A549 (cell line): ENCODE measurements at regions not wholly inside any gene's neighbourhood (a gene's known extent, or its start where the extent isn't known, plus 50 kb on each side); places are given as distances from the start of the nearest gene placed in this dataset.

Experiments used
- ATAC-seq, 2 experiments: fragments of 200-7000 bp in 1 of 2; fragments of >200 bp in 1 of 2; cut with Nextera tagmentation in 1 of 2; cut with Tn5 transposase in 1 of 2; 3 replicates each; pipeline versions ENCODE4 v1.8.0 to v1.9.1; 2018 to 2020; ENCODE audit warnings: mild to moderate bottlenecking in 1 of 2, moderate library complexity in 1 of 2
- CTCF ChIA-PET: fragments of 300-600 bp; sonication (Branson Sonifier 250); formaldehyde crosslinking; extraction: SDS; loops from one replicate; lab custom pipeline; 2021; ENCODE audit warnings: antibody characterized with exemption, inconsistent platforms; lab: Yijun Ruan, JAX
- POLR2A ChIA-PET: fragments of 350-600 bp; formaldehyde crosslinking; extraction: SDS; loops from one replicate; lab custom pipeline; 2021; ENCODE audit warnings: antibody characterized with exemption, inconsistent platforms; lab: Yijun Ruan, JAX
- DNase-seq, 2 experiments: peaks; one replicate each; pipeline versions ENCODE4 v3.0.0 to v3.0.0-alpha.2; 2011 to 2016; ENCODE audit warnings: low read depth in 1 of 2, low spot score in 1 of 2
- FAIRE-seq: peaks from 2 replicates; lab custom pipeline; 2011; peaks lifted over from hg19 to GRCh38; lab: Jason Lieb, UNC
- H3K27ac ChIP-seq, 2 experiments: fragments of >200 bp; sonication (Bioruptor Twin); formaldehyde crosslinking; 3 replicates each; pipeline ENCODE4 v1.5.1; 2016 to 2017
- H3K4me1 ChIP-seq: fragments of >200 bp; sonication (Bioruptor Twin); formaldehyde crosslinking; 3 replicates; pipeline ENCODE4 v1.6.1; 2016
- H3K4me2 ChIP-seq: fragments of >200 bp; sonication (Bioruptor Twin); formaldehyde crosslinking; 3 replicates; pipeline ENCODE4 v1.6.1; 2016
- H3K4me3 ChIP-seq: fragments of >200 bp; sonication (Bioruptor Twin); formaldehyde crosslinking; 3 replicates; pipeline ENCODE4 v1.5.1; 2016
- H3K9me3 ChIP-seq: fragments of >200 bp; sonication (Bioruptor Twin); formaldehyde crosslinking; 3 replicates; pipeline ENCODE4 v1.6.1; 2016
- BHLHE40 ChIP-seq: IDR thresholded peaks from 2 replicates; pipeline ENCODE4 v1.6.1; 2012; ENCODE audit warnings: low read depth, low read length, inconsistent platforms
- CBX2 ChIP-seq: fragments of 200-600 bp; sonication (generic); IDR thresholded peaks from 2 replicates; pipeline ENCODE4 v1.6.1; 2016; ENCODE audit warnings: low read depth, mild to moderate bottlenecking, borderline replicate concordance
- CEBPB ChIP-seq, 2 experiments: fragments of >200 bp in 1 of 2; sonication (Bioruptor Twin) in 1 of 2; formaldehyde crosslinking in 1 of 2; IDR thresholded peaks; 2 replicates each; pipeline ENCODE4 v1.6.1; 2012 to 2016
- CHD4 ChIP-seq: fragments of 200-600 bp; sonication (generic); IDR thresholded peaks from 2 replicates; pipeline ENCODE4 v1.6.1; 2016; ENCODE audit warnings: antibody characterized with exemption, mild to moderate bottlenecking, borderline replicate concordance
- ELK1 ChIP-seq: fragments of 150-350 bp; IDR thresholded peaks from 2 replicates; pipeline ENCODE4 v1.6.1; 2014; ENCODE audit warnings: low read depth, mild to moderate bottlenecking, low read length
- FOSB ChIP-seq: fragments of 250-450 bp; sonication (Bioruptor Pico); IDR thresholded peaks from 2 replicates; pipeline ENCODE4 v1.5.0; 2020; ENCODE audit warnings: mild to moderate bottlenecking, moderate library complexity
- HEYL ChIP-seq: fragments of 250-450 bp; sonication (Bioruptor Pico); IDR thresholded peaks from 2 replicates; pipeline ENCODE4 v1.8.0; 2021; ENCODE audit warnings: mild to moderate bottlenecking, moderate library complexity
- JUNB ChIP-seq: fragments of >200 bp; sonication (Bioruptor Twin); formaldehyde crosslinking; IDR thresholded peaks from 2 replicates; pipeline ENCODE4 v1.6.1; 2016
- KDM1A ChIP-seq: fragments of 200-600 bp; sonication (generic); IDR thresholded peaks from 2 replicates; pipeline ENCODE4 v1.6.1; 2016; ENCODE audit warnings: low read depth, mild to moderate bottlenecking
- NFE2L2 ChIP-seq: fragments of 150-350 bp; conservative IDR thresholded peaks from 2 replicates; pipeline ENCODE4 v1.6.1; 2014; ENCODE audit warnings: low read length
- NR3C1 ChIP-seq: fragments of >200 bp; sonication (Bioruptor Twin); formaldehyde crosslinking; IDR thresholded peaks from 3 replicates; pipeline ENCODE4 v1.6.1; 2017
- PBX3 ChIP-seq: IDR thresholded peaks from 2 replicates; pipeline ENCODE4 v1.6.1; 2012
- PHF8 ChIP-seq: fragments of 200-600 bp; sonication (generic); IDR thresholded peaks from 2 replicates; pipeline ENCODE4 v1.6.1; 2016; ENCODE audit warnings: low read depth, mild to moderate bottlenecking, antibody characterized with exemption, moderate library complexity, borderline replicate concordance
- POLR2A ChIP-seq: IDR thresholded peaks from 2 replicates; pipeline ENCODE4 v1.6.1; 2012; ENCODE audit warnings: mild to moderate bottlenecking, low read length
- POLR2AphosphoS2 ChIP-seq: conservative IDR thresholded peaks from 2 replicates; pipeline ENCODE4 v1.6.1; 2012; ENCODE audit warnings: low read length, improper control_type of control experiment, inconsistent platforms
- RAD21 ChIP-seq, 2 experiments: fragments of >200 bp in 1 of 2; sonication (Bioruptor Twin) in 1 of 2; formaldehyde crosslinking in 1 of 2; IDR thresholded peaks in 1 of 2; conservative IDR thresholded peaks in 1 of 2; 2 replicates in 1 of 2; 3 replicates in 1 of 2; pipeline ENCODE4 v1.6.1; 2012 to 2018; ENCODE audit warnings: inconsistent platforms in 1 of 2
- RCOR1 ChIP-seq: fragments of 150-350 bp; IDR thresholded peaks from 2 replicates; pipeline ENCODE4 v1.6.1; 2014; ENCODE audit warnings: antibody characterized with exemption, low read length, low read depth
- RFX5 ChIP-seq: fragments of 450-650 bp; IDR thresholded peaks from 2 replicates; pipeline ENCODE4 v1.7.1; 2014; ENCODE audit warnings: antibody characterized with exemption, mild to moderate bottlenecking, moderate library complexity
- RNF2 ChIP-seq: fragments of 200-600 bp; sonication (generic); IDR thresholded peaks from 2 replicates; pipeline ENCODE4 v1.6.1; 2016; ENCODE audit warnings: low read depth, mild to moderate bottlenecking, antibody characterized with exemption, moderate library complexity, borderline replicate concordance
- SREBF2 ChIP-seq: fragments of 450-650 bp; IDR thresholded peaks from 2 replicates; pipeline ENCODE4 v1.6.1; 2014; ENCODE audit warnings: mild to moderate bottlenecking, moderate library complexity
- ZSCAN20 ChIP-seq: fragments of 250-450 bp; sonication (Bioruptor Pico); IDR thresholded peaks from 2 replicates; pipeline ENCODE4 v1.8.0; 2022; ENCODE audit warnings: mild to moderate bottlenecking, moderate library complexity
- WGBS: methylation state at CpG from one replicate; pipeline ENCODE4 v1.1.6; 2017; ENCODE audit errors: missing lambda C conversion rate; 5-methylcytosine and 5-hydroxymethylcytosine counted together
- TF ChIP-seq, protein P1 (sequence below): fragments of 200-600 bp; sonication (generic); IDR thresholded peaks from 2 replicates; pipeline ENCODE4 v1.6.1; 2016; ENCODE audit warnings: antibody characterized with exemption, mild to moderate bottlenecking, moderate library complexity

DNA sequence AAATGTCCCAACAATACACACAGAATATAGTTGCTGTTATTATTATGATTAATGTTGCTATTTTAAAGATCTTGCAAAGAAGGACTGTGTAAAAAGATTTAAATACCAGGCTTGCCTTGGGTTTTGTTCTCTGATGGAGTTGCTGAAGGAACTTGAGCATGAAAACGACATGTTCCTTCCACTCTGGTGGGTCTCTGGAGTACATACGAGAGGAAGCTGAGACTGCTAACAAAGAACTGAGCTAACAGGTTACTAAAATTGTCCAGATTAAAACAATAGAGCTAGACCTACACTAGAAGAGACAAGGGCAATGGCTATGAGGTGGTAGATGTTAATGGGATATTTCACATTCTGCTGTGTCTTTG is 612.2 kb downstream of the TSN start:
- DNase-seq = no peak
- ChIA-PET CTCF (no interaction called here), POLR2A (no interaction called here)
- no peak overlapping the region for H3K4me3 ChIP-seq
- no peak overlapping the region for H3K27ac ChIP-seq
- ATAC-seq = no peak
- no peak overlapping the region for H3K4me2 ChIP-seq
- no peaks in the 10 kb centered on the region for H3K4me1 ChIP-seq
- no peak for FAIRE-seq
- TF ChIP-seq HEYL (CRISPR knock-in tag) (no peak), NFE2L2 (no peak), ELK1 (no peak), CHD4 (no peak), JUNB (no peak), CBX2 (no peak)
- TF ChIP-seq, protein P1, sequence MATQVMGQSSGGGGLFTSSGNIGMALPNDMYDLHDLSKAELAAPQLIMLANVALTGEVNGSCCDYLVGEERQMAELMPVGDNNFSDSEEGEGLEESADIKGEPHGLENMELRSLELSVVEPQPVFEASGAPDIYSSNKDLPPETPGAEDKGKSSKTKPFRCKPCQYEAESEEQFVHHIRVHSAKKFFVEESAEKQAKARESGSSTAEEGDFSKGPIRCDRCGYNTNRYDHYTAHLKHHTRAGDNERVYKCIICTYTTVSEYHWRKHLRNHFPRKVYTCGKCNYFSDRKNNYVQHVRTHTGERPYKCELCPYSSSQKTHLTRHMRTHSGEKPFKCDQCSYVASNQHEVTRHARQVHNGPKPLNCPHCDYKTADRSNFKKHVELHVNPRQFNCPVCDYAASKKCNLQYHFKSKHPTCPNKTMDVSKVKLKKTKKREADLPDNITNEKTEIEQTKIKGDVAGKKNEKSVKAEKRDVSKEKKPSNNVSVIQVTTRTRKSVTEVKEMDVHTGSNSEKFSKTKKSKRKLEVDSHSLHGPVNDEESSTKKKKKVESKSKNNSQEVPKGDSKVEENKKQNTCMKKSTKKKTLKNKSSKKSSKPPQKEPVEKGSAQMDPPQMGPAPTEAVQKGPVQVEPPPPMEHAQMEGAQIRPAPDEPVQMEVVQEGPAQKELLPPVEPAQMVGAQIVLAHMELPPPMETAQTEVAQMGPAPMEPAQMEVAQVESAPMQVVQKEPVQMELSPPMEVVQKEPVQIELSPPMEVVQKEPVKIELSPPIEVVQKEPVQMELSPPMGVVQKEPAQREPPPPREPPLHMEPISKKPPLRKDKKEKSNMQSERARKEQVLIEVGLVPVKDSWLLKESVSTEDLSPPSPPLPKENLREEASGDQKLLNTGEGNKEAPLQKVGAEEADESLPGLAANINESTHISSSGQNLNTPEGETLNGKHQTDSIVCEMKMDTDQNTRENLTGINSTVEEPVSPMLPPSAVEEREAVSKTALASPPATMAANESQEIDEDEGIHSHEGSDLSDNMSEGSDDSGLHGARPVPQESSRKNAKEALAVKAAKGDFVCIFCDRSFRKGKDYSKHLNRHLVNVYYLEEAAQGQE = no peak
- TF ChIP-seq, all 56 proteins: peak for 0
- WGBS = 0% methylated on average over 2 of the region's 2 CpGs
- H3K9me3 ChIP-seq = no peaks in the 10 kb centered on the region

DNA sequence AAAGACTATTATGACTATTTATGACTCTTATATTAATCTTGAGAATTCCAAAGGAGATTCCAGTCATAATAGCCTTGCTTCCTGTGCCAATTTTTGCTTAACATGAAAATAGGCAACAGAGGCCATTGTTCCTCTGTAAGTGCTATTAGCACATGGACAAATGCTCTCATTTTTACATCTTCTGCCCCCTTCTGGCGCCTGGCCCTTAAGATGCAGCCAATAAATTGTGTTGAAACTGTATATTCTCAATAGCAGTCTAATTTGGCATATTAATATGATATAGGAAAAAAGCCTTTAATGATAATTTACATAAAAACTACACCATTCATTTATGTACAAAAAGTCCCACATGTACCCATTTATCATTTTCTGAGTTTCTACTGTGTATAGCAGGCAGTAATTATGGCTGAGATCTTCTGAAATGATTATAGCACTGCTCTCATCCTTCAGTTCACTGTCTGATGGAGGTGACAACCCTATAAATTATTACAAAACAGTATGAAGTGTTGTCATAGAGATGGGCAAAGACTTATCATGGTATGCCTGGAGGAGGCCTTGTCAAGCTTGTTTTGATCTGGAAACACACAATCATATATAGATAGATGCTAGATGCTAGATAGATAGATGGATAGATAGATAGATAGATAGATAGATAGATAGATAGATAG is 613.3 kb downstream of the TSN start:
- H3K4me1 ChIP-seq = no peaks in the 10 kb centered on the region
- ChIA-PET POLR2A (no interaction called here), CTCF (no interaction called here)
- ATAC-seq (no peak), FAIRE-seq (no peak), DNase-seq (no peak)
- TF ChIP-seq CEBPB (IDR thresholded peaks at IDR 0.05) (no peak), SREBF2 (no peak), RAD21 (conservative IDR thresholded peaks at IDR 0.05 in 1 of 2, IDR thresholded peaks at IDR 0.05 in 1 of 2) (no peak), RNF2 (no peak), PBX3 (no peak), KDM1A (no peak), NR3C1 (no peak), RFX5 (no peak), FOSB (CRISPR knock-in tag) (no peak), BHLHE40 (no peak), ZSCAN20 (no peak), POLR2AphosphoS2 (no peak), HEYL (CRISPR knock-in tag) (no peak), RCOR1 (no peak), PHF8 (no peak), POLR2A (no peak)
- no peak overlapping the region for H3K4me2 ChIP-seq
- 0% methylated on average over 1 of the region's 1 CpG for WGBS
- H3K9me3 ChIP-seq = no peaks in the 10 kb centered on the region
- no peak overlapping the region for H3K4me3 ChIP-seq
- no peak overlapping the region for H3K27ac ChIP-seq
